ENCODE measurements at regions not wholly inside any gene's neighbourhood (a gene's known extent, or its start where the extent isn't known, plus 50 kb on each side); places are given as distances from the start of the nearest gene placed in this dataset.

DNA sequence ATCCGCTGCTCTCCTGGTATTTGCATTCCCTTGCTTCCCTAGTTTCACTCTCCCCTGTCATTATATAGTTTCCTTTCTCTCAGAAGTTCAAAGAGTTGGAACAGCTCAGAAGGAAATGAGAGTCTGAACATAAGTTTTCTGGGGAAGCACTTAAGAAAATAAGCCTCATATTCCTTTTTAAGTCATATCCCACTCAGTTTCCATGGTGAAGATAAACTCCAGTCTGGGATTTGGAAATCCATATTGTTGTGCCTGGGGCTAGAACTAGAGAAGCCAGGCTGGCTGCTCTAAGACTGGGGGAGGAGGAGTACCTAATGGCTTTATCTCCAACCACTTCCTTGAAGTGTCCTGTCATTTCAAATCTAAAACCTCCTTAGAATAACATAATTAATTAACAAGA, 134.2 kb upstream of the ALCAM start:
- TF ChIP-seq, protein P1, sequence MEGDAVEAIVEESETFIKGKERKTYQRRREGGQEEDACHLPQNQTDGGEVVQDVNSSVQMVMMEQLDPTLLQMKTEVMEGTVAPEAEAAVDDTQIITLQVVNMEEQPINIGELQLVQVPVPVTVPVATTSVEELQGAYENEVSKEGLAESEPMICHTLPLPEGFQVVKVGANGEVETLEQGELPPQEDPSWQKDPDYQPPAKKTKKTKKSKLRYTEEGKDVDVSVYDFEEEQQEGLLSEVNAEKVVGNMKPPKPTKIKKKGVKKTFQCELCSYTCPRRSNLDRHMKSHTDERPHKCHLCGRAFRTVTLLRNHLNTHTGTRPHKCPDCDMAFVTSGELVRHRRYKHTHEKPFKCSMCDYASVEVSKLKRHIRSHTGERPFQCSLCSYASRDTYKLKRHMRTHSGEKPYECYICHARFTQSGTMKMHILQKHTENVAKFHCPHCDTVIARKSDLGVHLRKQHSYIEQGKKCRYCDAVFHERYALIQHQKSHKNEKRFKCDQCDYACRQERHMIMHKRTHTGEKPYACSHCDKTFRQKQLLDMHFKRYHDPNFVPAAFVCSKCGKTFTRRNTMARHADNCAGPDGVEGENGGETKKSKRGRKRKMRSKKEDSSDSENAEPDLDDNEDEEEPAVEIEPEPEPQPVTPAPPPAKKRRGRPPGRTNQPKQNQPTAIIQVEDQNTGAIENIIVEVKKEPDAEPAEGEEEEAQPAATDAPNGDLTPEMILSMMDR (IDR thresholded peaks at IDR 0.05): no peak
- TF ChIP-seq ZFX (IDR thresholded peaks at IDR 0.05; ENCODE audit: borderline replicate concordance): no peak

Measured in 22Rv1 (cell line).